Lower lobe of right lung (tissue), 2 donors: ENCODE measurements at regions not wholly inside any gene's neighbourhood (a gene's known extent, or its start where the extent isn't known, plus 50 kb on each side); places are given as distances from the start of the nearest gene placed in this dataset.

Experiments
- ATAC-seq, 2 donors: fragments of 200-7000 bp; cut with Tn5 transposase; one replicate each; pipeline ENCODE4 v1.9.1; 2020 to 2022; ENCODE audit warnings: mild to moderate bottlenecking in 2 of 2, moderate library complexity in 2 of 2
- DNase-seq: peaks from one replicate; pipeline ENCODE4 v3.0.0-alpha.2; 2020
- H3K27ac ChIP-seq: fragments of 200-600 bp; one replicate; pipeline ENCODE4 v1.8.0; 2022
- H3K27me3 ChIP-seq: fragments of 200-600 bp; one replicate; pipeline ENCODE4 v1.8.0; 2022; ENCODE audit warnings: low read depth
- H3K36me3 ChIP-seq: fragments of 200-600 bp; one replicate; pipeline ENCODE4 v1.8.0; 2022; ENCODE audit warnings: mild to moderate bottlenecking
- H3K4me1 ChIP-seq: fragments of 200-600 bp; one replicate; pipeline ENCODE4 v1.8.0; 2022
- H3K4me3 ChIP-seq: fragments of 200-600 bp; one replicate; pipeline ENCODE4 v1.8.0; 2022; ENCODE audit warnings: mild to moderate bottlenecking
- H3K9me3 ChIP-seq: fragments of 200-600 bp; one replicate; pipeline ENCODE4 v1.8.0; 2022
- CTCF ChIP-seq: fragments of 200-600 bp; IDR thresholded peaks from one replicate; pipeline ENCODE4 v1.8.0; 2022; ENCODE audit warnings: antibody characterized with exemption, mild to moderate bottlenecking
- intact Hi-C: fragments of 100-400 bp; cut with DNase I; formaldehyde crosslinking; loops from one replicate; pipeline ENCODE4 v1.11.0; 2022
- donor health status: DM: no; HTN: yes; CAD: no; lungs with severe emphysema.

- H3K4me3 ChIP-seq, result no peak overlapping the region
- no peak overlapping the region for H3K27ac ChIP-seq
- H3K36me3 ChIP-seq, result no peaks in the 10 kb centered on the region
- H3K27me3 ChIP-seq, result no peaks in the 10 kb centered on the region
- intact Hi-C loops, result no loop called here
- no peak for TF ChIP-seq CTCF
- no peaks in the 10 kb centered on the region for H3K4me1 ChIP-seq
- H3K9me3 ChIP-seq, result no peaks in the 10 kb centered on the region
- ATAC-seq, result peak in 1 of 2 donors; percentile 13
- DNase-seq, result no peak
Observed at GRCh38 chr1:94636100-94636499, 94.5 kb upstream of the F3 start.

GRCh38 chr1:94634977-94635416 lies 93.4 kb upstream of the F3 start:
- no peak for TF ChIP-seq CTCF
- Histone ChIP-seq H3K9me3 (no peaks in the 10 kb centered on the region), H3K27ac (no peak overlapping the region), H3K4me3 (no peak overlapping the region), H3K27me3 (no peaks in the 10 kb centered on the region), H3K36me3 (no peaks in the 10 kb centered on the region), H3K4me1 (no peaks in the 10 kb centered on the region)
- DNase-seq, result no peak
- intact Hi-C loops, result no loop called here
- ATAC-seq, result no peak

GRCh38 chr1:94633051-94633450 lies 91.5 kb upstream of the F3 start:
- H3K9me3 ChIP-seq, result no peaks in the 10 kb centered on the region
- DNase-seq, result no peak
- H3K4me3 ChIP-seq, result no peak overlapping the region
- H3K27ac ChIP-seq, result no peak overlapping the region
- no peaks in the 10 kb centered on the region for H3K36me3 ChIP-seq
- ATAC-seq, result peak in 1 of 2 donors; percentile 39
- intact Hi-C loops, result no loop called here
- TF ChIP-seq CTCF, result no peak
- no peaks in the 10 kb centered on the region for H3K4me1 ChIP-seq
- no peaks in the 10 kb centered on the region for H3K27me3 ChIP-seq

GRCh38 chr1:94629259-94630181 lies 88.0 kb upstream of the F3 start:
- ATAC-seq (no peak), DNase-seq (no peak)
- Histone ChIP-seq H3K4me3 (no peak overlapping the region), H3K27ac (no peak overlapping the region), H3K27me3 (no peaks in the 10 kb centered on the region), H3K4me1 (no peaks in the 10 kb centered on the region), H3K9me3 (no peaks in the 10 kb centered on the region), H3K36me3 (no peaks in the 10 kb centered on the region)
- intact Hi-C loops, result no loop called here
- TF ChIP-seq CTCF, result no peak

- no peaks in the 10 kb centered on the region for H3K27me3 ChIP-seq
- H3K9me3 ChIP-seq, result no peaks in the 10 kb centered on the region
- no peaks in the 10 kb centered on the region for H3K36me3 ChIP-seq
- DNase-seq (no peak), ATAC-seq (no peak)
- H3K4me3 ChIP-seq, result no peak overlapping the region
- no peak for TF ChIP-seq CTCF
- no peak overlapping the region for H3K27ac ChIP-seq
- intact Hi-C loops, result no loop called here
- no peaks in the 10 kb centered on the region for H3K4me1 ChIP-seq
Observed at GRCh38 chr1:94628499-94628843, 86.9 kb upstream of the F3 start.
